ENCODE measurements at regions not wholly inside any gene's neighbourhood (a gene's known extent, or its start where the extent isn't known, plus 50 kb on each side); places are given as distances from the start of the nearest gene placed in this dataset.

- H3K4me1 ChIP-seq = no peaks in the 10 kb centered on the region
- no peak overlapping the region for H3K27ac ChIP-seq
- H3K9me3 ChIP-seq = no peaks in the 10 kb centered on the region
- H3K27me3 ChIP-seq = no peaks in the 10 kb centered on the region
- DNase-seq = no peak
- no peak overlapping the region for H3K4me3 ChIP-seq
- no peaks in the 10 kb centered on the region for H3K36me3 ChIP-seq (ENCODE audit: low read depth, missing control alignments)
- TF ChIP-seq POLR2A (IDR thresholded peaks at IDR 0.05) (no peak), CTCF (IDR thresholded peaks at IDR 0.05) (no peak)
- intact Hi-C loops (cut with DNase I; ENCODE audit: low total_unique reads) = no loop called here
Observed at GRCh38 chr7:123047955-123048354, 52.5 kb upstream of the TAS2R16 start.

Measured in testis (tissue), 2 donors.